Stimulated activated CD8-positive, alpha-beta memory T cell treated with anti-CD3 and anti-CD28 coated beads, Interleukin-4, amount 100 ng/mL, for 1 hour (primary cell): ENCODE measurements at regions not wholly inside any gene's neighbourhood (a gene's known extent, or its start where the extent isn't known, plus 50 kb on each side); places are given as distances from the start of the nearest gene placed in this dataset.
"Not testable (repeated sequence)": the region's sequence is repeated elsewhere in the genome, so short reads cannot be mapped to it uniquely, and the experiment has no call there.

Source experiments
- DNase-seq, 2 donors: peaks; one replicate each; pipeline ENCODE4 v3.0.0-alpha.2; 2020; ENCODE audit warnings: low read depth in 2 of 2, low spot score in 1 of 2

GRCh38 chr7:16267953-16268820 is 153.2 kb downstream of the CRPPA start:
- no peak for DNase-seq

GRCh38 chr7:16266877-16267276 is 154.5 kb downstream of the CRPPA start:
- no peak for DNase-seq

- not testable (repeated sequence) for DNase-seq
These were observed 154.9 kb downstream of the CRPPA start for GRCh38 chr7:16266470-16266869.

- DNase-seq = no peak
These were observed 155.4 kb downstream of the CRPPA start for GRCh38 chr7:16265863-16266458.

- no peak for DNase-seq
These were observed 156.2 kb downstream of the CRPPA start for GRCh38 chr7:16264823-16265804.

GRCh38 chr7:16264036-16264819 is 157.1 kb downstream of the CRPPA start:
- no peak for DNase-seq

- DNase-seq = not testable (repeated sequence)
These were observed 158.0 kb downstream of the CRPPA start for GRCh38 chr7:16263377-16263776.

GRCh38 chr7:16261654-16262053 is 159.7 kb downstream of the CRPPA start:
- no peak for DNase-seq

- no peak for DNase-seq
These were observed 160.2 kb downstream of the CRPPA start for GRCh38 chr7:16261100-16261499.

- DNase-seq = no peak
These were observed 161.1 kb downstream of the CRPPA start for GRCh38 chr7:16260236-16260728.

GRCh38 chr7:16256419-16256818 is 164.9 kb downstream of the CRPPA start:
- DNase-seq = not testable (repeated sequence)

- DNase-seq = not testable (repeated sequence)
These were observed 165.4 kb downstream of the CRPPA start for GRCh38 chr7:16255952-16256351.

GRCh38 chr7:16250655-16251054 is 170.7 kb downstream of the CRPPA start:
- not testable (repeated sequence) for DNase-seq

GRCh38 chr7:16249204-16249603 is 172.1 kb downstream of the CRPPA start:
- not testable (repeated sequence) for DNase-seq

GRCh38 chr7:16248556-16248955 is 172.8 kb downstream of the CRPPA start:
- DNase-seq = not testable (repeated sequence)

- DNase-seq = no peak
These were observed 176.9 kb downstream of the CRPPA start for GRCh38 chr7:16244469-16244868.

GRCh38 chr7:16242920-16243319 is 178.4 kb downstream of the CRPPA start:
- no peak for DNase-seq

- no peak for DNase-seq
These were observed 180.3 kb downstream of the CRPPA start for GRCh38 chr7:16241017-16241416.

GRCh38 chr7:16236381-16236780 is 185.0 kb downstream of the CRPPA start:
- no peak for DNase-seq
